Testis (tissue), 2 donors: ENCODE measurements at regions not wholly inside any gene's neighbourhood (a gene's known extent, or its start where the extent isn't known, plus 50 kb on each side); places are given as distances from the start of the nearest gene placed in this dataset.
A peak's percentile ranks its signal among the peaks of the same experiment; 100 is the strongest.
"Not testable (repeated sequence)": the region's sequence is repeated elsewhere in the genome, so short reads cannot be mapped to it uniquely, and the experiment has no call there.

Source experiments
- DNase-seq: peaks from one replicate; pipeline ENCODE4 v3.0.0-alpha.2; 2019
- H3K27ac ChIP-seq, 2 donors: fragments of 200-600 bp; sonication (generic); one replicate each; pipeline ENCODE4 v1.5.1; 2019
- H3K27me3 ChIP-seq: fragments of 200-600 bp; sonication (generic); one replicate; pipeline ENCODE4 v1.5.1; 2019
- H3K36me3 ChIP-seq: fragments of 200-600 bp; sonication (generic); one replicate; pipeline ENCODE4 v1.5.1; 2017; ENCODE audit warnings: low read depth; ENCODE audit errors: missing control alignments
- H3K4me1 ChIP-seq: fragments of 200-600 bp; sonication (generic); one replicate; pipeline ENCODE4 v1.5.1; 2019
- H3K4me3 ChIP-seq, 2 donors: fragments of 200-600 bp; sonication (generic); one replicate each; pipeline ENCODE4 v1.5.1; 2017 to 2019
- H3K9me3 ChIP-seq: fragments of 200-600 bp; sonication (generic); one replicate; pipeline ENCODE4 v1.5.1; 2017
- CTCF ChIP-seq, 3 experiments: fragments of 450-650 bp in 2 of 3; fragments of 200-600 bp in 1 of 3; sonication (generic) in 1 of 3; IDR thresholded peaks; one replicate each; pipeline ENCODE4 v1.5.1; 2016 to 2019; ENCODE audit warnings: antibody characterized with exemption in 3 of 3, mild to moderate bottlenecking in 2 of 3, moderate library complexity in 1 of 3
- POLR2A ChIP-seq: fragments of 450-650 bp; IDR thresholded peaks from one replicate; pipeline ENCODE4 v1.6.1; 2017; ENCODE audit warnings: antibody characterized with exemption, mild to moderate bottlenecking, moderate library complexity
- WGBS, 2 donors: methylation state at CpG; one replicate each; pipeline ENCODE4 v1.1.5; 2018; 5-methylcytosine and 5-hydroxymethylcytosine counted together
- intact Hi-C: fragments of 100-400 bp; cut with DNase I; formaldehyde crosslinking; loops from one replicate; pipeline ENCODE4 v1.15.1; 2023; ENCODE audit warnings: low total_unique reads

GRCh38 chr4:118410138-118410537, 57.3 kb upstream of the PRSS12 start:
- H3K9me3 ChIP-seq: no peaks in the 10 kb centered on the region
- no peak overlapping the region for H3K4me3 ChIP-seq
- no peak overlapping the region for H3K27ac ChIP-seq
- H3K27me3 ChIP-seq: no peaks in the 10 kb centered on the region
- TF ChIP-seq POLR2A (no peak), CTCF (IDR thresholded peaks at IDR 0.05) (no peak)
- DNase-seq: no peak
- intact Hi-C loops: no loop called here
- no peaks in the 10 kb centered on the region for H3K36me3 ChIP-seq
- 72 to 82% methylated on average over 3 of the region's 3 CpGs for WGBS, 2 donors
- no peaks in the 10 kb centered on the region for H3K4me1 ChIP-seq

GRCh38 chr4:118417325-118417724, 64.5 kb upstream of the PRSS12 start:
- H3K4me1 ChIP-seq: no peaks in the 10 kb centered on the region
- H3K27ac ChIP-seq: no peak overlapping the region
- no peaks in the 10 kb centered on the region for H3K36me3 ChIP-seq
- intact Hi-C loops: no loop called here
- no peaks in the 10 kb centered on the region for H3K27me3 ChIP-seq
- H3K9me3 ChIP-seq: no peaks in the 10 kb centered on the region
- no peak for TF ChIP-seq POLR2A
- DNase-seq: no peak
- H3K4me3 ChIP-seq: no peak overlapping the region

- H3K27me3 ChIP-seq, H3K4me3 ChIP-seq, DNase-seq, H3K27ac ChIP-seq, H3K36me3 ChIP-seq, H3K4me1 ChIP-seq, intact Hi-C loops, H3K9me3 ChIP-seq: not testable (repeated sequence)
- 82 to 88% methylated on average over 5 of the region's 5 CpGs for WGBS, 2 donors
Observed at GRCh38 chr4:118417800-118418199, 65.0 kb upstream of the PRSS12 start.

GRCh38 chr4:118418396-118418795, 65.6 kb upstream of the PRSS12 start:
- WGBS, 2 donors: 75% methylated on average over 2 of the region's 2 CpGs; no CpG with 5 or more reads in 1 of the 2 donors
- not testable (repeated sequence) for H3K4me1 ChIP-seq

GRCh38 chr4:118419626-118420025, 66.8 kb upstream of the PRSS12 start:
- DNase-seq, H3K4me1 ChIP-seq, H3K9me3 ChIP-seq, H3K36me3 ChIP-seq, H3K27ac ChIP-seq, H3K4me3 ChIP-seq, intact Hi-C loops, H3K27me3 ChIP-seq: not testable (repeated sequence)
- WGBS, 2 donors: 78 to 82% methylated on average over 6 to 7 of the region's 7 CpGs

More at GRCh38 chr4:118418396-118418795, 65.6 kb upstream of the PRSS12 start:
- H3K9me3 ChIP-seq, H3K27me3 ChIP-seq, H3K4me3 ChIP-seq, DNase-seq, H3K36me3 ChIP-seq, intact Hi-C loops, H3K27ac ChIP-seq: not testable (repeated sequence)

- H3K9me3 ChIP-seq, H3K27me3 ChIP-seq, H3K4me1 ChIP-seq, intact Hi-C loops, H3K4me3 ChIP-seq, H3K27ac ChIP-seq, H3K36me3 ChIP-seq: not testable (repeated sequence)
- WGBS, 2 donors: 33 to 40% methylated on average over 1 to 5 of the region's 5 CpGs
- DNase-seq: peak; percentile 58
- TF ChIP-seq CTCF (IDR thresholded peaks at IDR 0.05): peak in 2 of 3 experiments; percentile 15 to 17
Observed at GRCh38 chr4:118424062-118424461, 71.3 kb upstream of the PRSS12 start.

- H3K4me1 ChIP-seq, intact Hi-C loops, DNase-seq, H3K36me3 ChIP-seq, H3K27ac ChIP-seq, H3K9me3 ChIP-seq, H3K4me3 ChIP-seq, H3K27me3 ChIP-seq: not testable (repeated sequence)
- no CpG with 5 or more reads among the region's 1 CpG for WGBS, 2 donors
Observed at GRCh38 chr4:118428881-118429280, 76.1 kb upstream of the PRSS12 start.

GRCh38 chr4:118432359-118432758, 79.6 kb upstream of the PRSS12 start:
- intact Hi-C loops, H3K4me1 ChIP-seq, H3K36me3 ChIP-seq, H3K27ac ChIP-seq, H3K9me3 ChIP-seq, H3K4me3 ChIP-seq, H3K27me3 ChIP-seq, DNase-seq: not testable (repeated sequence)
- 76 to 81% methylated on average over 2 to 5 of the region's 5 CpGs for WGBS, 2 donors

GRCh38 chr4:118433612-118434375, 81.0 kb upstream of the PRSS12 start:
- H3K4me3 ChIP-seq, H3K9me3 ChIP-seq, DNase-seq, intact Hi-C loops, H3K27me3 ChIP-seq, H3K36me3 ChIP-seq, H3K4me1 ChIP-seq, H3K27ac ChIP-seq: not testable (repeated sequence)
- 29 to 62% methylated on average over 4 to 5 of the region's 5 CpGs for WGBS, 2 donors

GRCh38 chr4:118435415-118435814, 82.6 kb upstream of the PRSS12 start:
- H3K27me3 ChIP-seq, intact Hi-C loops, H3K36me3 ChIP-seq, H3K9me3 ChIP-seq, H3K27ac ChIP-seq, H3K4me1 ChIP-seq, DNase-seq, H3K4me3 ChIP-seq: not testable (repeated sequence)
- WGBS, 2 donors: 79 to 81% methylated on average over 3 of the region's 3 CpGs
